HUES64 (cell line): ENCODE measurements at regions not wholly inside any gene's neighbourhood (a gene's known extent, or its start where the extent isn't known, plus 50 kb on each side); places are given as distances from the start of the nearest gene placed in this dataset.

Experiments used
- H3K27ac ChIP-seq: 2 replicates; pipeline ENCODE4 v1.7.0; 2013; ENCODE audit warnings: low read depth, low read length, inconsistent platforms
- H3K27me3 ChIP-seq: 2 replicates; pipeline ENCODE4 v1.6.1; 2013; ENCODE audit warnings: mild to moderate bottlenecking, low read length; ENCODE audit not compliant: insufficient read depth
- H3K36me3 ChIP-seq: 2 replicates; pipeline ENCODE4 v1.6.1; 2013; ENCODE audit warnings: mild to moderate bottlenecking, low read length; ENCODE audit not compliant: insufficient read depth
- H3K4me1 ChIP-seq: 2 replicates; pipeline ENCODE4 v1.6.1; 2013; ENCODE audit warnings: mild to moderate bottlenecking, low read length, moderate library complexity; ENCODE audit not compliant: insufficient read depth
- H3K4me3 ChIP-seq: 2 replicates; pipeline ENCODE4 v1.5.1; 2013; ENCODE audit warnings: mild to moderate bottlenecking, low read length, moderate library complexity
- H3K9ac ChIP-seq: 2 replicates; pipeline ENCODE4 v1.6.1; 2013; ENCODE audit warnings: mild to moderate bottlenecking, low read depth, low read length
- H3K9me3 ChIP-seq: 2 replicates; pipeline ENCODE4 v1.6.1; 2013; ENCODE audit warnings: low read depth, low read length; ENCODE audit not compliant: insufficient read depth
- WGBS: fragments of 150-250, 120-280 bp; methylation state at CpG from one replicate; pipeline ENCODE4 v1.1.7; 2013; ENCODE audit warnings: missing lambda C conversion rate; 5-methylcytosine and 5-hydroxymethylcytosine counted together

DNA sequence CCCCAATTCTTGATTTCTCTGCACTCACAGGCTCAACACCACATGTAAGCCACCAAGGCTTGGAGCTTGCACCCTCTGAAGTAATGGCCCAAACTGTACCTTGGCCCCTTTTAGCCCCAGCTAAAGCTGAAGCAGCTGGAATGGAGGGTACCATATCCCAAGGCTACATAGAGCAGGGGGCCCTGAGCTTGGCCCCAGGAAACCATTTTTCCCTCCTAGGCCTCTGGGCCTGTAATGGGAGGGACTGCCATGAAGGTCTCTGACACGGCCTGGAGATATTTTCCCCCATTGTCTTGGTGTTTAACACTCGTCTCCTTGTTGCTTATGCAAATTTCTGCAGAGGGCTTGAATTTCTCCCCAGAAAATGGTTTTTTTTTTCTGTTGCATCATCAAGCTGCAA lies 69.7 kb downstream of the SKA1 start:
- WGBS, result 86% methylated on average over 2 of the region's 2 CpGs

DNA sequence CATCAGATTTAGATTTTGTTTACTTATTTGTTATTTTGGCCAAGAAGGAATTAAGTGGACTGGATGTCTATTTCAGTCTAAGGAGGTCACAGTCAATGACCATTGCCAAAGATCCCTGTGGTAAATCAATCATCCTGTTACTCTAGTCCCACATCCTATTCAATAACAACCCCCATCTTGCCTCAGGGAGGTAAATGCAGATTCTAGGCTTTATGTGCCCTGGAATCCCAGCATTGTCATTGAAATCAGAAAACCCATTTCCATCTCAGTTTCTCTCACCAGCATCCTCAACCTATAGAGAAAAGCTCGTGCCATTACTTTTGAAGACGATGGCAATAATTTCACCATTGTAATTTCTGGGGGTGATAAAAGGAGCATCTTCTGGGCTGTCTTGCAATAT lies 71.8 kb downstream of the SKA1 start:
- 67% methylated on average over 2 of the region's 2 CpGs for WGBS
- Histone ChIP-seq H3K4me1 (peaks cover 17% of the 10 kb centered on the region), H3K4me3 (no peak overlapping the region)

More for the DNA sequence above, 69.7 kb downstream of the SKA1 start:
- no peaks in the 10 kb centered on the region for H3K36me3 ChIP-seq
- H3K9ac ChIP-seq, result no peak overlapping the region
- no peaks in the 10 kb centered on the region for H3K27me3 ChIP-seq
- H3K4me3 ChIP-seq, result no peak overlapping the region
- H3K9me3 ChIP-seq, result peaks cover 25% of the 10 kb centered on the region
- peaks cover 32% of the 10 kb centered on the region for H3K4me1 ChIP-seq
- H3K27ac ChIP-seq, result no peak overlapping the region

DNA sequence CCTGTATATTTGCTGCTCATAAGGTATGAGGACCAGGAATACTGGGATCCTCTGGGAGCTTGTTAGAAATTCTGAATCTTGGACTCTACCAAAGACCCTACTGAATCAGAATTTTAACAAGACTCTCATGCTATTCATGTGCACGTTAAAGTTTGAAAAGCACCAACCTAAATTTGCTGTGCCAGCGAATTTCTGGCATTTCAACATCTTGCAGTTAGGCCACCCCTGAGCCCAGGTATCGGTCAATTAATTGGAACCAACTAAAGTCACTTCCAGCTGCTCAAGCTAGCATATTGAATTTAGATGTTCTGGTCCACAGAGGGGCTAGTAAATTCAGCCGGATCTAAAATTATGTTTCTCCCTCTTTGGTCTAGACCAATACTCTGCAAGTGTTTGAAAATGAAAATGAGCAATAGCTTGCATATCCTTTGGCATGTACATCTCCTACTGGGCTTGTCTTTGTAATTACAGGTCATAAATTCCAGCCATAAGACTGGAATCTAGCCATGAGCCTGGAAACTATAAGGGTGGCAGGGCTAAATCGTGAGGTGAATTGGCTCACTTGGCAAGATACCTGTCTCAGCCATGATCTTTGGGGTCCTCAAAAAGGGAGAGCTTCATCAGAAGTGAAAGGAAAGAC lies 72.4 kb downstream of the SKA1 start:
- 90% methylated on average over 5 of the region's 5 CpGs for WGBS
- Histone ChIP-seq H3K9ac (no peak overlapping the region), H3K36me3 (no peaks in the 10 kb centered on the region), H3K27ac (no peak overlapping the region), H3K27me3 (no peaks in the 10 kb centered on the region), H3K4me3 (no peak overlapping the region), H3K4me1 (peaks cover 14% of the 10 kb centered on the region; the same call in 1 of the 2 replicates), H3K9me3 (peaks cover 25% of the 10 kb centered on the region)

More for the DNA sequence above, 71.8 kb downstream of the SKA1 start:
- H3K36me3 ChIP-seq, result no peaks in the 10 kb centered on the region
- peaks cover 25% of the 10 kb centered on the region for H3K9me3 ChIP-seq
- H3K9ac ChIP-seq, result no peak overlapping the region
- no peak overlapping the region for H3K27ac ChIP-seq
- no peaks in the 10 kb centered on the region for H3K27me3 ChIP-seq

DNA sequence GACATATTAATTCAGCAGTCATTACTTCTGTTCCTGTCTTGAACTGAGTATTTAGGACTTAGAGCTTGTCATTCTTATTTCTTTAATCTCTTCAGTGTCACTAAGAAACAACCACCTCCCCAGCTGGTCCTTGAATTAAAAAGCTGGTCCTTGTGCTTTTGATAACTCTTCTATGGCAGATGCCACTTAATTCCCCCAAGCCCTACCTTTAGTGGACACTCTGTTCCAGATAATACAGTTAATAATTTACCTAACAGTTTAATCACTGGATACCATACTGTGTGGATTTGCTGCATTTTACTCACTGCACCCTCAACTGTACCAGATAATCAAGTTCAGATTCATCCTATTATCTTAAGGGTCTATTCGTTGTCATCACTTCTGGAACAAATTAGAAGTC lies 73.1 kb downstream of the SKA1 start:
- H3K27me3 ChIP-seq, result no peaks in the 10 kb centered on the region

DNA sequence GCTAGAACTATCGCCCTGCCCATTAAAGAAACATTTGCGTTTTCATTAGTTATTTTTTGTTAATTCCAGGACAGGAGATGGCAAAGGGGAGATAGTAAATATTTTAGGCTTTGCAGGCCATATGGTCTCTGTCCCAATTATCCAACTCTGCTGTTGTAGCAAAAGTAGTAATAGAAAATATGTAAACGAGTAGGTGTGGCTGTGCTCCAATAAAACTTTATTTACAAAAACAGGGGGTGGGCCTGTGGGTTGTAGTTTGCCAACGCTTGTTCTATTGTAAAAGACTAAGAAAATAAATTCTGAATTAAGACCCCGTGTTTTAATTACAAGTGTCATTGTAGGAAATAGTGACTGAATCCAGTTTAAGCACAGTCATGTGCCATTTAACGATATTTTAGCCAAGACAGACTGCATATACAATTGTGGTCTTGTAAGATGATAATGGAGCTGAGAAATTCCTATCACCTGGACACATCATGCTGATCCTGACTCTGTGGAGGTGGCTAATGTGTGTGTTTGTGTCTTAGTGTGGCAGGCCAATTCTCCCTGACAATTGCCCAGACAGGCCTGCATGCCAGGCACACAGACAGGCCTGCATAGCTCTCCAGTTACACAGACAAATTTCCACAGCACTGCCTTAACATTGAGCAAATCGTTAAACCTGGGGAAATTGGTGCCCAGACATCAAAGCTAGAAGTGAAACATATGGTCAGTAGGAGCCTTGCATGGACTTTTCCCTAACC lies 76.4 kb downstream of the SKA1 start:
- no peaks in the 10 kb centered on the region for H3K9me3 ChIP-seq
- no peak overlapping the region for H3K9ac ChIP-seq
- WGBS, result 93% methylated on average over 7 of the region's 7 CpGs

More for the DNA sequence above, 73.1 kb downstream of the SKA1 start:
- Histone ChIP-seq H3K27ac (no peak overlapping the region), H3K36me3 (no peaks in the 10 kb centered on the region), H3K4me1 (peaks cover 14% of the 10 kb centered on the region; the same call in 1 of the 2 replicates), H3K4me3 (no peak overlapping the region), H3K9ac (no peak overlapping the region), H3K9me3 (peaks cover 25% of the 10 kb centered on the region)
- WGBS, result 100% methylated on average over 1 of the region's 1 CpG

DNA sequence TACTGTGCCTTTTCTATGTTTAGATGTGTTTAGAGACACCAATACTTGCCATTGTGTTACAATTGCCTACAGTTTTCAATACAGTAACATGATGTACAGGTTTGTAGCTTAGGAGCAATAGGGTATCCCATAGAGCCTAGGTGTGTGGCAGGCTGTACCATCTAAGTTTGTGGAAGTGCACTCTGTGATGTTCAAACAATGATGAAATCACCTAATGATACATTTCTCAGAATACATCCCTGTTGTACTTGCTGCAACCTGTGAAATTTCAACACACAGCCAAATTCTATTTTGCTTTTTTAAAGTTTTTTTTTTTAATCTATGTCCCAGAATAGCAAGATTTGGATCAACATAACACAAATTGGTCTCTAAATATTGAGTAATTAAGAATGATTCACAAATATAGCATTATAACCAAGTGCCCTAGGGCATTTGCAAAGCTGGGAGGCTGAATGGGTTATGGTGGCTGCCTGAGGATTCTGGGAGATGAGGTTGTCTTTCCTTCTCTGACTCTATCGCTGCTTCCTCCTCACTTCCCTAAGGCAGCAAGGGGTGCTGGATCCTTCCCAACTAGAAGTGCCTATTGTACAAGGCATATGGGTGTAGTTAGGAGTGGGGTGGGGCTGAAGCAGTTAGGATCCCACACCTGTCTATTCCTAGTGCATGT lies 78.3 kb downstream of the SKA1 start:
- H3K4me3 ChIP-seq, result no peak overlapping the region
- no peak overlapping the region for H3K27ac ChIP-seq
- peaks cover 1% of the 10 kb centered on the region; the same call in 1 of the 2 replicates for H3K4me1 ChIP-seq
- no CpG with 5 or more reads among the region's 1 CpG for WGBS
- no peaks in the 10 kb centered on the region for H3K9me3 ChIP-seq
- no peaks in the 10 kb centered on the region for H3K36me3 ChIP-seq
- no peaks in the 10 kb centered on the region for H3K27me3 ChIP-seq
- H3K9ac ChIP-seq, result no peak overlapping the region

More for the DNA sequence above, 76.4 kb downstream of the SKA1 start:
- Histone ChIP-seq H3K27me3 (no peaks in the 10 kb centered on the region), H3K36me3 (no peaks in the 10 kb centered on the region), H3K4me1 (peaks cover 12% of the 10 kb centered on the region; the same call in 1 of the 2 replicates), H3K27ac (no peak overlapping the region), H3K4me3 (no peak overlapping the region)

DNA sequence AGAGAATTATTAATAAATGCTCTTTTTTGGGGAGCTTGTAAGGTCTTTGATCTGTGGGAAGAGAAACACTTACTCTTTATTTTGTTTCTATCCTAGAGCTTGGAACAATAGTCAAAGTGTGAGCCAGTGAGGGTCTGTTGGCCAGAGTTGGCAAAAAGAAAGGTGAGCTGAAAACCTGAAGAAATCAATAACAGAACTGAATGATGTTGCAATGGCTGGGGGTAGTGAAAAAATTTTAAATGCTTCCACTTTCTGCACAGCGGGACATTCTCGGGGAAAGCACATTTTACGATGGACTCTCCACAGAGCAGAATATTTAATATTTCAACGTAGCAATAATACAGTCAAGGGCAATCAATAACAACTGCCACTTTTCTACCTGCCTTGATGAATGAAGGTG lies 78.9 kb downstream of the SKA1 start:
- Histone ChIP-seq H3K27ac (no peak overlapping the region), H3K36me3 (no peaks in the 10 kb centered on the region), H3K9me3 (no peaks in the 10 kb centered on the region), H3K4me3 (no peak overlapping the region), H3K27me3 (no peaks in the 10 kb centered on the region), H3K4me1 (peaks cover 7% of the 10 kb centered on the region; the same call in 1 of the 2 replicates), H3K9ac (no peak overlapping the region)
- 96% methylated on average over 4 of the region's 4 CpGs for WGBS

DNA sequence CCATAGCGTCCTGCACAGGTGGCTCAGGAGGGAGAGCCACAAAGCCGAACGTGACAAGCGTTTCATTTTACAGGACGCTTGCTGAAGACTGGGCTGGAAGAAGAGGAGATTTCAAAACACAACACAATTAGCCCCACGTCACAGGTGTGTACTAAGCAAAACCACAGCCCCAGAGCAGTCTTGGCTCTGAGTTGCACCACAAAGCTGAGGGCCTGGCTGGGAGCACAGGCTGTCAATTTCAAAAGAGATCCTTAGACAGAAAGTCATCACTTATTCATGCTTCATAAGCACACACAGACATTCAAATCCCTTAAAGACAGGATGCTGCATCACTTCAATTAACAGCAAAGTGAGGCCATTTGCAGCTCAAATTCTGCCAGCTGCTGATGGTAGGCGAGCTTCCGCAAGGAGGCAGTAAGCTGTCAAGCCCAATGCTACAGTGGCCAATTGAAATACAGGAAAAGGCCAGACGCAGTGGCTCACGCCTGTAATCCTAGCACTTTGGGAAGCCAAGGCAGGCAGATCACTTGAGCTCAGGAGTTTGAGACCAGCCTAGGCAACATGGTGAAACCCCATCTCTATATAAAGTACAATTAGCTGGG lies 79.6 kb downstream of the SKA1 start:
- peaks cover 10% of the 10 kb centered on the region; the same call in 1 of the 2 replicates for H3K4me1 ChIP-seq
- no peak overlapping the region for H3K27ac ChIP-seq
- no peak overlapping the region for H3K4me3 ChIP-seq
- WGBS, result 88% methylated on average over 10 of the region's 10 CpGs
- H3K9me3 ChIP-seq, result no peaks in the 10 kb centered on the region
- no peaks in the 10 kb centered on the region for H3K27me3 ChIP-seq
- no peak overlapping the region for H3K9ac ChIP-seq
- no peaks in the 10 kb centered on the region for H3K36me3 ChIP-seq

DNA sequence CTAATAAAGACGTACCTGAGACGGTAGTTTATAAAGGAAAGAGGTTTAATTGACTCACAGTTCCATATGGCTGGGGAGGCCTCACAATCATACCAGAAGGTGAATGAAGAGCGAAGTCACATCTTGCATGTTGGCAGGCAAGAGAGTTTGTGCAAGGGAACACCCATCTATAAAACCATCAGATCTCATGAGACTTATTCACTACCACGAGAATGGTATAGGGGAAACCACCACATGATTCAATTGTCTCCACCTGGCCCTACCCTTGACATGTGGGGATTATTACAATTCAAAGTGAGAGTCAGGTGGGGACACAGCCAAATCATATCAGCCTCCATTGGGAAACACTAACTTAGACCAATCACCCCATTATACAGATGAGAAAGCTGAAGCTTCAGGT lies 81.4 kb downstream of the SKA1 start:
- H3K27me3 ChIP-seq, result no peaks in the 10 kb centered on the region
- peaks cover 10% of the 10 kb centered on the region; the same call in 1 of the 2 replicates for H3K4me1 ChIP-seq
- H3K27ac ChIP-seq, result no peak overlapping the region
- H3K9me3 ChIP-seq, result no peaks in the 10 kb centered on the region
- H3K9ac ChIP-seq, result no peak overlapping the region
- no peaks in the 10 kb centered on the region for H3K36me3 ChIP-seq
- H3K4me3 ChIP-seq, result no peak overlapping the region
- 98% methylated on average over 4 of the region's 4 CpGs for WGBS

DNA sequence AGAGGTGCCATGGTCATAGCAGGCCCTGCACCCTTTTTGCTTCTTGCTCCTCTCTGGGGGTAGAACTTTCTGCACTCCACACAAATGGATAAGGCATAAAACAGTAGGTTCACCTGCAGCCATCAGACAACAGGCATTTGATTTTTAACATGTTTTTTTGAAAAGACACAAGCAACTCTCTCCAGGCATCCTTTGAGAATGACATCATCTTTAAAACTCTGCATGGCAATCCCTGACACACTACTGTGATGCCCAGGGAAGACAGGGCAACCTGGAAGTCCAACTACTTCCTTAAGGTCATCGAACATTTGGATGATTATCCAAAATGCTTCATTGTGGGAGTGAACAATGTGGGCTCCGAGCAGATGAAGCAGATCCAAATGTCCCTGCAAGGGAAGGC lies 82.8 kb downstream of the SKA1 start:
- Histone ChIP-seq H3K27ac (no peak overlapping the region), H3K27me3 (no peaks in the 10 kb centered on the region), H3K4me3 (no peak overlapping the region), H3K36me3 (no peaks in the 10 kb centered on the region), H3K9ac (no peak overlapping the region), H3K4me1 (peaks cover 10% of the 10 kb centered on the region; the same call in 1 of the 2 replicates), H3K9me3 (no peaks in the 10 kb centered on the region)
- WGBS, result 95% methylated on average over 2 of the region's 2 CpGs

DNA sequence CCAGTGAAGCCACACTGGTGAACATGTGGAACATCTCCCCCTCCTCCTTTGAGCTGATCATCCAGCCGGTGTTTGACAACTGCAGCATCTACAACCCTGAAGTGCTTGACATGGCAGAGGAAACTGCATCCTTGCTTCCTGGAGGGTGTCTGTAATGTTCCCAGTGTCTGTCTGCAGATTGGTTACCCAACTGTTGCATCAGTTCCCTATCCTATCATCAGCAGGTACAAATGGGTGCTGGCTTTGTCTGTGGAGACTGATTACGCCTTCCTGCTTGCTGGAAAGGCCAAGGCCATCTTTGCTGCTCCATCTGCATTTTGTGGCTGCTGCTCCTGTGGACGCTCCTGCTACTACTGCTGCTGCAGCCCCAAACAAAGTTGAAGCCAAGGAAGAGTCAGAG lies 83.5 kb downstream of the SKA1 start:
- H3K27me3 ChIP-seq, result no peaks in the 10 kb centered on the region
- H3K9me3 ChIP-seq, result no peaks in the 10 kb centered on the region
- no peak overlapping the region for H3K9ac ChIP-seq
- peak overlapping the region; percentile 59; the same call in 1 of the 2 replicates for H3K27ac ChIP-seq
- no peak overlapping the region for H3K4me3 ChIP-seq
- peaks cover 10% of the 10 kb centered on the region; the same call in 1 of the 2 replicates for H3K4me1 ChIP-seq
- no peaks in the 10 kb centered on the region for H3K36me3 ChIP-seq
- WGBS, result 88% methylated on average over 3 of the region's 3 CpGs
